ENCODE measurements at regions not wholly inside any gene's neighbourhood (a gene's known extent, or its start where the extent isn't known, plus 50 kb on each side); places are given as distances from the start of the nearest gene placed in this dataset.

- no peaks in the 10 kb centered on the region for H3K27me3 Mint-ChIP-seq (ENCODE audit: low read depth)
- no peak overlapping the region for H3K4me3 Mint-ChIP-seq
- no peaks in the 10 kb centered on the region for H3K36me3 Mint-ChIP-seq (ENCODE audit: low read depth)
- no peaks in the 10 kb centered on the region for H3K4me1 Mint-ChIP-seq (ENCODE audit: low read depth)
- peaks cover 42% of the 10 kb centered on the region for H3K9me3 Mint-ChIP-seq
- no peak for DNase-seq (ENCODE audit: low spot score)
- no peak overlapping the region for H3K27ac Mint-ChIP-seq
Observed at GRCh38 chr16:6160871-6161270, 1063.3 kb upstream of the EEF2KMT start.

GRCh38 chr16:6160303-6160702 lies 1062.7 kb upstream of the EEF2KMT start:
- Mint-ChIP-seq H3K36me3 (ENCODE audit: low read depth) (no peaks in the 10 kb centered on the region), H3K27ac (no peak overlapping the region), H3K9me3 (peaks cover 38% of the 10 kb centered on the region), H3K27me3 (ENCODE audit: low read depth) (no peaks in the 10 kb centered on the region), H3K4me3 (no peak overlapping the region), H3K4me1 (ENCODE audit: low read depth) (no peaks in the 10 kb centered on the region)
- no peak for DNase-seq (ENCODE audit: low spot score)

GRCh38 chr16:6157806-6158205 lies 1060.2 kb upstream of the EEF2KMT start:
- DNase-seq (ENCODE audit: low spot score), result no peak

GRCh38 chr16:6155271-6155670 lies 1057.7 kb upstream of the EEF2KMT start:
- Mint-ChIP-seq H3K36me3 (ENCODE audit: low read depth) (no peaks in the 10 kb centered on the region), H3K4me1 (ENCODE audit: low read depth) (no peaks in the 10 kb centered on the region), H3K27ac (no peak overlapping the region), H3K27me3 (ENCODE audit: low read depth) (no peaks in the 10 kb centered on the region), H3K4me3 (no peak overlapping the region), H3K9me3 (peaks cover 32% of the 10 kb centered on the region)
- DNase-seq (ENCODE audit: low spot score), result no peak

More at GRCh38 chr16:6157806-6158205, 1060.2 kb upstream of the EEF2KMT start:
- Mint-ChIP-seq H3K27ac (no peak overlapping the region), H3K4me3 (no peak overlapping the region), H3K4me1 (ENCODE audit: low read depth) (no peaks in the 10 kb centered on the region), H3K9me3 (peaks cover 28% of the 10 kb centered on the region), H3K27me3 (ENCODE audit: low read depth) (no peaks in the 10 kb centered on the region), H3K36me3 (ENCODE audit: low read depth) (no peaks in the 10 kb centered on the region)

- no peaks in the 10 kb centered on the region for H3K36me3 Mint-ChIP-seq (ENCODE audit: low read depth)
- peaks cover 25% of the 10 kb centered on the region for H3K9me3 Mint-ChIP-seq
- no peak overlapping the region for H3K4me3 Mint-ChIP-seq
- H3K27ac Mint-ChIP-seq, result no peak overlapping the region
- H3K27me3 Mint-ChIP-seq (ENCODE audit: low read depth), result no peaks in the 10 kb centered on the region
- DNase-seq (ENCODE audit: low spot score), result no peak
- H3K4me1 Mint-ChIP-seq (ENCODE audit: low read depth), result no peaks in the 10 kb centered on the region
Observed at GRCh38 chr16:6153901-6154300, 1056.3 kb upstream of the EEF2KMT start.

GRCh38 chr16:6149031-6149430 lies 1051.4 kb upstream of the EEF2KMT start:
- no peak overlapping the region for H3K4me3 Mint-ChIP-seq
- no peaks in the 10 kb centered on the region for H3K36me3 Mint-ChIP-seq (ENCODE audit: low read depth)
- H3K9me3 Mint-ChIP-seq, result peaks cover 35% of the 10 kb centered on the region
- H3K27ac Mint-ChIP-seq, result no peak overlapping the region
- H3K4me1 Mint-ChIP-seq (ENCODE audit: low read depth), result no peaks in the 10 kb centered on the region
- H3K27me3 Mint-ChIP-seq (ENCODE audit: low read depth), result no peaks in the 10 kb centered on the region
- DNase-seq (ENCODE audit: low spot score), result no peak

GRCh38 chr16:6148361-6148760 lies 1050.8 kb upstream of the EEF2KMT start:
- Mint-ChIP-seq H3K27me3 (ENCODE audit: low read depth) (no peaks in the 10 kb centered on the region), H3K27ac (no peak overlapping the region), H3K4me1 (ENCODE audit: low read depth) (no peaks in the 10 kb centered on the region), H3K36me3 (ENCODE audit: low read depth) (no peaks in the 10 kb centered on the region), H3K4me3 (no peak overlapping the region), H3K9me3 (peaks cover 35% of the 10 kb centered on the region)
- no peak for DNase-seq (ENCODE audit: low spot score)

GRCh38 chr16:6146874-6147425 lies 1049.4 kb upstream of the EEF2KMT start:
- Mint-ChIP-seq H3K36me3 (ENCODE audit: low read depth) (no peaks in the 10 kb centered on the region), H3K9me3 (peaks cover 44% of the 10 kb centered on the region), H3K27me3 (ENCODE audit: low read depth) (no peaks in the 10 kb centered on the region), H3K4me3 (no peak overlapping the region), H3K4me1 (ENCODE audit: low read depth) (no peaks in the 10 kb centered on the region), H3K27ac (no peak overlapping the region)
- no peak for DNase-seq (ENCODE audit: low spot score)

- H3K4me3 Mint-ChIP-seq, result no peak overlapping the region
- H3K27ac Mint-ChIP-seq, result no peak overlapping the region
- DNase-seq (ENCODE audit: low spot score), result no peak
- no peaks in the 10 kb centered on the region for H3K27me3 Mint-ChIP-seq (ENCODE audit: low read depth)
- no peaks in the 10 kb centered on the region for H3K36me3 Mint-ChIP-seq (ENCODE audit: low read depth)
- H3K4me1 Mint-ChIP-seq (ENCODE audit: low read depth), result no peaks in the 10 kb centered on the region
- H3K9me3 Mint-ChIP-seq, result peaks cover 40% of the 10 kb centered on the region
Observed at GRCh38 chr16:6146356-6146755, 1048.8 kb upstream of the EEF2KMT start.

GRCh38 chr16:6144463-6144862 lies 1046.9 kb upstream of the EEF2KMT start:
- peaks cover 43% of the 10 kb centered on the region for H3K9me3 Mint-ChIP-seq
- H3K27me3 Mint-ChIP-seq (ENCODE audit: low read depth), result no peaks in the 10 kb centered on the region
- DNase-seq (ENCODE audit: low spot score), result no peak
- H3K4me1 Mint-ChIP-seq (ENCODE audit: low read depth), result no peaks in the 10 kb centered on the region
- no peak overlapping the region for H3K4me3 Mint-ChIP-seq
- no peaks in the 10 kb centered on the region for H3K36me3 Mint-ChIP-seq (ENCODE audit: low read depth)
- no peak overlapping the region for H3K27ac Mint-ChIP-seq

GRCh38 chr16:6143020-6143419 lies 1045.4 kb upstream of the EEF2KMT start:
- Mint-ChIP-seq H3K4me3 (no peak overlapping the region), H3K36me3 (ENCODE audit: low read depth) (no peaks in the 10 kb centered on the region), H3K9me3 (peaks cover 43% of the 10 kb centered on the region), H3K27ac (no peak overlapping the region), H3K4me1 (ENCODE audit: low read depth) (no peaks in the 10 kb centered on the region), H3K27me3 (ENCODE audit: low read depth) (no peaks in the 10 kb centered on the region)
- no peak for DNase-seq (ENCODE audit: low spot score)

- Mint-ChIP-seq H3K27ac (no peak overlapping the region), H3K36me3 (ENCODE audit: low read depth) (no peaks in the 10 kb centered on the region), H3K9me3 (peaks cover 28% of the 10 kb centered on the region), H3K4me3 (no peak overlapping the region), H3K27me3 (ENCODE audit: low read depth) (no peaks in the 10 kb centered on the region), H3K4me1 (ENCODE audit: low read depth) (no peaks in the 10 kb centered on the region)
- no peak for DNase-seq (ENCODE audit: low spot score)
Observed at GRCh38 chr16:6133009-6133557, 1035.5 kb upstream of the EEF2KMT start.

- DNase-seq (ENCODE audit: low spot score), result no peak
- Mint-ChIP-seq H3K9me3 (peaks cover 27% of the 10 kb centered on the region), H3K4me3 (no peak overlapping the region), H3K27ac (no peak overlapping the region), H3K36me3 (ENCODE audit: low read depth) (no peaks in the 10 kb centered on the region), H3K27me3 (ENCODE audit: low read depth) (no peaks in the 10 kb centered on the region), H3K4me1 (ENCODE audit: low read depth) (no peaks in the 10 kb centered on the region)
Observed at GRCh38 chr16:6132121-6132520, 1034.5 kb upstream of the EEF2KMT start.

GRCh38 chr16:6131526-6132050 lies 1034.0 kb upstream of the EEF2KMT start:
- Mint-ChIP-seq H3K27ac (no peak overlapping the region), H3K4me1 (ENCODE audit: low read depth) (no peaks in the 10 kb centered on the region), H3K9me3 (peaks cover 23% of the 10 kb centered on the region), H3K36me3 (ENCODE audit: low read depth) (no peaks in the 10 kb centered on the region), H3K4me3 (no peak overlapping the region), H3K27me3 (ENCODE audit: low read depth) (no peaks in the 10 kb centered on the region)
- DNase-seq (ENCODE audit: low spot score), result no peak

Data from T-helper 2 cell treated with Interferon-gamma antibody and Interleukin-4, amounts not matched to agents 5 μg/mL and 100 μg/mL, for 36 hours (primary cell).